Hematopoietic multipotent progenitor cell treated with erythropoietin and hydrocortisone succinate and interleukin-3 and kit ligand, for 17 days (in vitro differentiated cells): ENCODE measurements at regions not wholly inside any gene's neighbourhood (a gene's known extent, or its start where the extent isn't known, plus 50 kb on each side); places are given as distances from the start of the nearest gene placed in this dataset.
"Not testable (repeated sequence)": the region's sequence is repeated elsewhere in the genome, so short reads cannot be mapped to it uniquely, and the experiment has no call there.

ENCODE experiments used
- DNase-seq: peaks from one replicate; pipeline ENCODE4 v3.0.0-alpha.2; 2015; ENCODE audit warnings: low spot score

DNA sequence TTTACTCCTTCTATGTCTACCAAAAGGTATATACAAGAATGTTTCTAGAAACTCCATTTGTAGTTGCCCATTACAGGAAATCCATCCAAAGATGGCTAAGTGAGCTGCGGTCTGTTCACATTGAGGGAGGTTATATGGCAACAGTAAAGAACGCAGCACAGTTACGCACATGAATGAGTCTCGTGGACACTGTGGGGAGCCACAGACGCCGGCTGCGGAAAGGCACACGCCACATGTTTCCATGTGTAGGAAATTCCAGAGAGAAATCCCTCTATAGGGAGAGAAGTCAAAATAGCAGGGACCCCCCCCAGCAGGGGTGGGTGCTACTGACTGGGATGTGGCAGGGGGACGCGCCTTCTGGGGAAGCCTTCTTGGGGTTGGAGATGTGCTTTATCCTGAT, 139.0 kb upstream of the NCOR2 start:
- no peak for DNase-seq

DNA sequence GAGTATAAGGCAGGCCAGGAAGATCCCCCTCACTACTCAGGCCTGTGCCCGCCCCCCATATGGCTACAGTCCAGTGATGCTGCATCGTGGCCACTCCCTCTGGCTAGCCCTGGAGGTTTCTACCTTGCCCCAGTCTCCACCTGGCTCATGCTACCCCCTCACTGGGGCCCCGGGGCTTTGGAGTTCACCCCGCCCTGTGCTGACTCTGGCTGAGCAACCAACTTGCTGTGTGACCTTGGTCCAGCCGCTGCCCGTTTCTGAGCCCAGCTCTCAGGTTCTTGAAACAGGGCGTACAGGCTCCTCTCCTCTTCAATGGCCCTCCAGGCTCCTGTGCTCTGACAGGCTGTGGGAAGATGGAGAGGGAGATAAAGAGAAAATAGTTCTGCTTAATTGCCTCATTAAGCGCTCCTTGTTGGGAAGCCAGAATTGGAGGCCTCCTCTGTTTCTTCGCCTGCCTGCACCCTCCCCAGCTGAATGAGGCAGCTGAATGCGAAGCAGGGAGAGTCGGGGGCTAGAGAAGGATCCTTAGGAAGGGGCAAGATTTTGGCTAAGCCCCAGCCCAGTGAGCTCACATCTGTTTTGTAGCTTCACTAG, 138.2 kb upstream of the NCOR2 start:
- no peak for DNase-seq

DNA sequence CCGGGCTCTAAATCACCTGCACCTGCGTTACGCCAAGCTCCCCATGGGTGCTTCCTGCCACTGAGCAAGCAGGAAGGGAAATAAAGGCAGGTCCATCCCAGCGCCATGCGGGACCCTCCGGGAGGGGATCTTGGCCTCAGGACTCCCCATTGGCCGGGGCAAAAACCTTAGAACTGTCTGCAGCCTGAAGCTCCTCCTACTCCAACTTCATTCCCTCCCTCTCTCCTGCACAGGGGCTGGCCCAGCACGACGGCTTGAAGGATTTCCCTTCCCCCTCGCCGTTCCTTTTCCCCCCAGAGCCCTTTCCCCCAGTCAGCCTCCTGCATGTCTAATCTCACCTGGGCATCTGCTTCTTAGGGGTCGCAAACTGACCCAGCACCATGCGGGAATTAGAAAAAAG, 137.2 kb upstream of the NCOR2 start:
- no peak for DNase-seq

DNA sequence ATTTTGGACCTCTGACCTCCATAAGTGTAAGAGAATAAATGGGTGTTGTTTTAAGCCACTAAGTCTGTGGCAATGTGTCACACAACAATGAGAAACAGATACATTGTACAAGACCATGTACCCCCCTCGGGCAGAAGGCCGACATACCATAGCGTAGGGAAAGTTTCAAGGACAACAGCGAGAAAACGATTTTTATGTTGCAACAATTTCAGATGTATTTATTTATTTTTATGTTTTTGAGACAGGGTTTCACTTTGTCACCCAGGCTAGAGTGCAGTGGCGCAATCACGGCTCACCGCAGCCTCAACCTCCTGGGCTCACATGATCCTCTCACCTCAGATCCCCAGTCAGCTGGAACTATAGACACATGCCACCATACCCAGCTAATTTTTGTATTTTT, 136.4 kb upstream of the NCOR2 start:
- no peak for DNase-seq

DNA sequence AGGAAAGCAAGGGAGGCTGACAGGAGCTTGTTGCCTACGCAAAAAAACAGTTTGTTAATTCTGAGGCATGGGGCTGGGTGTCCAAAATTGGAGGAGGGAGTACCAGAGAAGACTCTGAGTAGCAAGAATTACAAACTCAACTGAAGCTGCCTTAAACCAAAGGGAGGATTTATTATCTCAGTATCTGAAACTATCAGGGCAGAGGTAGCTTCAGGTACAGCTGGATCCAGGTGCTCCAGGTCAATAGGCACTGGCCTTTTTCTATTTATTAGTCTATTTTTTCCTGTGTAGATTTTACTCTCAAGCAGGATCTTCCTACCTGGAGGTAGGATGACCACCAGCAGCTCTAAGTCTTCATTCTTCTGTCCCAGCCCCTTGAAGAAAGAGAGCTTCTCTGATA, 135.3 kb upstream of the NCOR2 start:
- DNase-seq: no peak

DNA sequence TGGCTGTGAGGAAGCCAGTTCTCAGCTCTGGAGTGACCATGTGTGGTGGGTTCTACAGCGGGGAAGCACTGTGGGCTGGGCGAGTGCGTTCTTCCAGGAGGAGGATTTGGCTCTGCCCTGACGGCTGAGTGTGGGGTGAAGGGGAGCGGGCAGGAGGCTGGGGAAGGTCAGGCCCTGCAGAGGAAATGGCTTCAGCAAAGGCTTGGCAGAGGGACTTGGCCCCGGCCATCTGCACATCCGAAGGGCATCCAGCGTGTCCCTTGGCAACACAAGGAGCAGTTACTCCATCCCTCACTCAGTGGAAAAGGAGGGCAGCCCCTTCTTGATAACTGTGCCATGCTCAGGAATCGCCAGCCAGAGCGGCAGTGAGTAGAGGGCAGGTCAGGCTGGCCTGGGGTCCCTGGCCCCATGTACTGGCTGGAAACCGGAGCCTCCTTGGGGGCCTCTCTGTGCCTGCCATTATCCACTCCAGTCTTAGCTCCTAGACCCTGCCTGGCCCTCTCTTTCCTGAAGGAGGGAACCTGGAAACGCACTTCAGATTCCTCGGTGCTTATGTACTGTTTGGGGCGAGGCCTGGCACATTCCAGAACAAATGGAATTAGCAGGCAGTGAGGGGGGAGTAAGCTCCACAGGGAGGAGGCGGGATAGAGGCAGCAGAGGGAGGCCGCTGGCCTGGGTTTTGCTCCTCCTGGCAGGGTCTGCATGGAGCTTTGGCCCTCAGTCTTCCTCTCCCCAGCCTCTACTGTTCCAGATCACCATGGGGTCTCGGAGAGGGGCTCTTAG, 133.6 kb upstream of the NCOR2 start:
- no peak for DNase-seq

DNA sequence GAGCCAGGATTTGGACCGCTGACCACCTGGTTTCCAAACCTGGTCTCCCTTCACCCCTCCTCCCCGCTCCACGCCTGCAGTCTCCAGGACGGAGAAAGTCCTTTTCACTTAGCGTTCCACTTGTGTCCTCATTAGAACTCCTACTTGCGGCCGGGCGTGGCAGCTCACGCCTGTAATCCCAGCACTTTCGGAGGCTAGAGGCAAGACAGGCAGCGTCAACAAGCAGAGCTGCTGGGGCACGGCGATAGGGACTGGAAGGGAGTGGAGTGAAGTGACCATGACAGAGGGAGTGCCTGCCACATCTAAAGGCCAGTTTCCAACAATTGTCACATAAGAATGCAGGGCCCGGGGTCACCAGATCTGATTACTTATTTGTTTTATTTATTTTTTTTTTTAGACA, 132.5 kb upstream of the NCOR2 start:
- no peak for DNase-seq

DNA sequence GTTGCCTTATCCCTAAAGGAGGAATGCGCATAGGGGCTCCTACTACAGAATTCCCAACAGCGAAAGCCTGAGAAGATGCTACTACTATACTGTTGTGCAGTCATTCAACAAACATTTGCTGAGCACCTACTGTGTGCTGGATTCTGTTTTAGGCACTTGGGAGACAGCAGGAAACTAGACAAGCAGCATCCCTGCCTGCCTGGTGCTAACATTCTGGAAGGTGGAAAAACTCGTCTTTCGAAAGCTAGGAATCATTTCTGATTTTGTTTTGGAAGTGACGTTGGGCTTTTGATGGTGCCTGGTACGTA, 131.5 kb upstream of the NCOR2 start:
- DNase-seq: no peak

DNA sequence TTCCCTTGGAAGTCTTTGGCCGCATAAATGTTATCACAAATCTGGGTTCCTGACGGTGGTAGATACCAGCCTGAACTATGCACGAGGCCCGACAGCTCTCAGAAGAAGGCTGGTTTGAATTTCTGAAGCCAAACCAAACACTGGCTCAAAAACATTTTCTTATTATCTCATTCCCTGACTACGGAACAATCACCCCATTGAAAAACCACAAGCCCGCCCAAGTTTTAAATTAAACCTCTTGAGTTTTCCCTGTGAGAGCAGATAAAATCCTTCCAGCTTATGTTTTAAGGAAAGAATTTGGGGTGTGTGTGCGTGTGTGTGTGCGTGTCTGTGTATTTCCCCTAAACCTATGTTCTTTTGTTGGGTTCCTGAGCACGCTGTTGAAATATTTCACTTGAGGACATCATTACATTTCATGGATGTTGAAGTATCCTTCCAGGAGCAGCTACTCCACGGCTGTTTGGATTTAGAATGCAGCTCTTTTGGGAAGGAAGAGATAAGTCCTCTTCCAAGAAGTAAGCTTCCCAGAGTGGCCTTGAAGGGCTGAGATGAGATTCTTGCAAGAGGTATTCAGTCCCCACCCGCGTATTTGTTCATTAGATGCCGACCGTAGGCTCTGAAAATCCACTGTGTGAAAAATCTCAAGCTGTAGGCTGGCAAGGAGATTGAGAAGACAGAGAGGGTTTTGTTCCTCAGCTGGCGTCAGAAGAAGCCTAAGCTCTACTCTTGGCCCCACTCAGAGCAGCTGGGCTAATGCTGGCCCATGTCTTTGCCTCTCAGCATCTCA, 131.0 kb upstream of the NCOR2 start:
- no peak for DNase-seq

DNA sequence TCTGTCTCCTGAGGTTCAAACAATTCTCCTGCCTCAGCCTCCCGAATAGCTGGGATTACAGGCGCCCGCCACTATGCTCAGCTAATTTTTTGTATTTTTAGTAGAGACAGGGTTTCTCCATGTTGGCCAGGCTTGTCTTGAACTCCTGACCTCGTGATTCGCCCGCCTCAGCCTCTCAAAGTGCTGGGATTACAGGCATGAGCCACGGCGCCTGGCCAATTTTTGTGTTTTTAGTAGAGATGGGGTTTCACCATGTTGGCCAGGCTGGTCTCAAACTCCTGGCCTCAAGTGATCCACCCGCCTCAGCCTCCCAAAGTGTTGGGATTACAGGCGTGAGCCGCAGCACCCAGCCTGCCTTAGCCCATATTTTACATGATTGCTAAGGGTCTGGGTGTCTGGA, 130.3 kb upstream of the NCOR2 start:
- DNase-seq: not testable (repeated sequence)

DNA sequence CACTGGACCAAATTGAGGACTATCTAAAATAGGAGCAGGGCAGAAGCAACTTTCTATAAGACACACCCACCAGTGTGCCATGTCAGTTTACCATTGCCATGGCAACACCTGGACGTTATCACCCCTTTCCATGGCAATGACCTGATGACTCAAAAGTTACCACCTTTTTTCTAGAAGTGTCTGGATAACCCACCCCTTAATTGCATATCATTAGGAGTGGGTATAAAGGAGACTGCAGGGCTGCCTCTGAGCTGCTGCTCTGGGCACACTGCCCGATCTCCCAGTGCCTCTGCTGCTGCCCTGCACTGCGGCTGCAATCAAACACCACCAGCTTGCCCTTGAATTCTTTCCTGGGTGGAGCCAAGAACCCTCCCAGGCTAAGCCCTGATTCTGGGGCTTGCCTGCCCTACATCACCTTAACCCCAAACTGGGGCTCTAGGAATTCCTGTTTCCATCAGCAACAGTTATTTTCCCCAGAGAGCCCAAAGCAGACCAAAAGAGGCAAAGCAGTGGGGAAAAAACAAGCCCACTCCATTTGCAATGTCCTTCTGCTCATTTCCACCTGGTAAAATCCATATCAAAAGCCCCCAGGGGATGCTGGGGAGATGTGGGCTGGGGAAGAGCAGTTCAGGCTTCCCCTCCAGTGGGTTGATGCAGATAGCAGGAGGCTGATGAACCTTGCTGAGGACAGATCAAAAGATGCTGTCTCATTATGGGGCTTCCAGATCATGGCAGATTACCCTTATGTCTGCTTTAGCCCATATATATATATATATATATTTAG, 129.5 kb upstream of the NCOR2 start:
- DNase-seq: peak; percentile 39

DNA sequence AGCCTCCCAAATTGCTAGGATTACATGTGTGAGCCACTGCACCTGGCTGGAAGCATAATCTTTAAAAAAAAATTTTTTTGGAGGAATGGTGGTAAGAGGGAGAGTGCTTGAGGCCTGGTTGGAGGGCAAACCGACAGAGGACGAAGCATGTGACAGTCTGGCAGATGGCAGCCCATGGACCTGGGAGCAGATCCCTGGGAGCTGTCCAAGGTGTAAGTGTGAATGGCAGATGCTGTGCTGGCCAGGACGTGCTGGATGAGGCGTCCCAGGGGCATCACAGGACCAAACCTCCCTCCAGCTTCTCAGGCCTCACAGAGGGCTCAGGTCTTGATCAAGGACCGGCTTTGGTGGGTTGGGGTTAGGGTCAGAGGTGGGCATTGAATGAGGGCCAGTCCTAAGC, 128.4 kb upstream of the NCOR2 start:
- no peak for DNase-seq

DNA sequence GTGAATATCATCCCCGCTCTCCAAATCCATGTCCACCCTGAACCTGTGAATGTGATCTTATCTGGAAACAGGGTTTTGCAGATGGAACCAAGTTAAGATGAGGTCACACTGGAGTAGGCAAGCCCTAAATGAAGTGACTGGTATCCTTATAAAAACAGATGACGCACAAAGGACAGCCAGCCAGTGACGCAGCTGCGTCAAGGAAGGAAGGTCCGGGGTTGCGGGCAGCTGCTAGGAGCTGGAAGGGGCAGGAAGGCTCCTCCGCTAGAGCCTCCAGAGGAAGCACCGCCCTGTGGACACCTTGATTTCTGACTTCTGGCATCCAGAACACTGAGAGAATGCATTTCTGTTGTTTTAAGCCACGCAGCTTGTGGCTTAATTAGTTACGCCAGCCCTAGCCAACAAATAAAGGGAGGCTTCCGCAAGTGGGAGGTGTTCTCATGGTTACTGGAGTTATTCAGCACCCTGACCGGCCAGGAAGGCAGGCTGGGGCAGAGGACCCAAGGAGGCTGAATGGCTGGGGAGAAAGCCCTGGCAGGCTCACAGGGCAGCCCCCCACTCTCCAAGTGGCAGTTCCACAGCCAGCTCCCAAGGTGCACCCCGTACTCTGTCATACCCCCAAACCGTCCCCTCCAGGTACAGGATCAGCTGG, 127.6 kb upstream of the NCOR2 start:
- no peak for DNase-seq

DNA sequence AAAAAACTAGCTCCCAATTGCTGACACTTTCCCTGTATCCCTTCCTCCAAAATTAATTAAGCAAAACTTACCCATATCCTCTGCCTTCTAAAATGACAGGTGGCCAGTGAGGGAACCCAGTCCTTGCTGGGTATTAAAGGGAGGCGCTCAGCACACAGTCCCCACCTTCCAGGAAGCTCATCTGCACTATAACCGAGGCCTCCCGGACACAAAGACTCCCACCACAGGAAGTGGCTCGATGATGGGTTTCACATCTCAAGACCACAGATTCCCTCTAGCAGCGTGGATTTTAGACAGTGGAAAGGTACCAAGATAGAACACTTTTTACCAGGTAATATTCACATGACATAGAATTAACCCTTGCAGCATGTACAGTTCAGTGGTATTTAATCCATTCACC, 126.8 kb upstream of the NCOR2 start:
- DNase-seq: no peak

DNA sequence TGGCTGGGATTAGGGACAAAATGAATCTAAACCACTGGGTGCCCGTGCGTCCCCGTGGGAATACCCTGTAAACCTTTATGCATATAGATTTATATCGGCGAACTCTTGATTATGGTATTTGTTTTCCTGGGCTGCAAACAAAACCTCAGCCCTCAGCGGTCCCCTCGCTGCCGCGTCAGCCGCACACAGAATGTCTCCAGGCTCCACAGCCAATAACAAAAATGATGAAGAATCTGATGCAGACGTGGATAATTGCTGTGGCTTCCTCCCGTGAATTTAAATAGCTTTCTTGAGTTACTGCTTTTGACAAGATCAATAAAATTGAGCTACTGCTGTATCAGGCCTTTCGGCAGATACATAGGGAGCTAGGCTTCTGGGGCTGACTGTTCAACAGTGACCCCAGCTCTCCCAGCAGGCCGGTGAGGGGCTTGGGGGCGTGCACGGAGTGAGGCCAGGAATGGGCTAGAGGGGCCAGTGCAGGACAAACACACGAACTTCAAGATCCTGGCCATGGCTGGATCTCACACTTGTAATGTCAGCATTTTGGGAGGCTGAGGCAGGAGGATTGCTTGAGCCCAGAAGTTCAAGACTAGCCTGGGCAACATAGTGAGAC, 125.8 kb upstream of the NCOR2 start:
- no peak for DNase-seq

DNA sequence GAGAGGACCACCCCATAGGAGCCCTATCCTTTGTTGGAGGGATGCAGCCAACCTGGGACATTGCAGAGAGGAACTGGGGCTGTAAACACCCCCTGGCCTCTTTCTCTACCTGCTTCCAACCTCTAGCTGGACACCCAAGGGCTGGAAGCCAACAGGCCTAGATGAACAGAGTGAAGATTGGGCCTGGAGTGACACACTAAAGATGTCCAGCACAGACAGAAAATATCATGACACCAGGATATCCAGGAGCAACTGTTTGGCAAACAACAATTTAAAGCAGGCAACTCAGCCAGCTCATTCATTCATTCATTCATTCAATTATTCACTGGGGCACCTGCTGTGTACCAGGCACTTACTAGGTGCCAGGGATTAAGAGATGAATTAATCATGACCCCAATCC, 125.0 kb upstream of the NCOR2 start:
- no peak for DNase-seq

DNA sequence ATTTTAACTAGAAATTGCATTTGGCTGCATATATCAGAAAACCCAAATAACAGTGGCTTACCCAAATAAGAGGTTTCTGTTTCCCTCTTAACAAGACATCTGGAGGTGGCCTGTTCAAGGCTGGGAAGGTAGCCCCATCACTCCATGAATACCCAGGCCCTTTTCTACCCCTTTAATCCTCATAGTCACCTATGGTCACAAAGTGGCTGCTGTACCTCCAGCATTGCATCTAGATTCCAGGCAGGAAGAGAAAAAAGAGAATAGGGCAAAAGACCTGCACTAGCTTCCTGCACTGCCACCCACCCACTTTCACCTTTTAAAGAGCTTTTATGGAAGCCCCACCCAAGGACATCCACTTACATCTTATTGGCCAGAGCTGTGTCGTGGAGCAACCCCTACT, 124.0 kb upstream of the NCOR2 start:
- no peak for DNase-seq

DNA sequence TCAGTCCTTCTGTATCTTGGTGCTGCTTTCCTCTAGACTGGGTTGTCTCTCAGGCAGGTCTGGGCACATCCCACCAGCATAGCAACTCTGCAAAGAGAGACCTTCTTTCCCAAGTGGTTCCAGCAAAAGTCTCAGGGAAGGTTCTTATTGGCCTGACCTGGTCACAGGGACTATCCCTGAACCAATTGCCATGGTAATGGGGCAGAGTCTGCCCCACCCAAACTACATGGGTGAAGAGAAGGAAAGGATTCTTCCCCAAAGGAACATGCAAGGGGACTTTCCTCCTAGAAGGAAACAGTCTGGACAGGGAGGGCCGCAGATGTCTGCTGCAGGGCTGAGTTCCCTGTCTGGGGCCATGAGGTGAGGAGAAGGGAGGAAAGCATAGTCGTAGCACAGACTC, 122.2 kb upstream of the NCOR2 start:
- no peak for DNase-seq

DNA sequence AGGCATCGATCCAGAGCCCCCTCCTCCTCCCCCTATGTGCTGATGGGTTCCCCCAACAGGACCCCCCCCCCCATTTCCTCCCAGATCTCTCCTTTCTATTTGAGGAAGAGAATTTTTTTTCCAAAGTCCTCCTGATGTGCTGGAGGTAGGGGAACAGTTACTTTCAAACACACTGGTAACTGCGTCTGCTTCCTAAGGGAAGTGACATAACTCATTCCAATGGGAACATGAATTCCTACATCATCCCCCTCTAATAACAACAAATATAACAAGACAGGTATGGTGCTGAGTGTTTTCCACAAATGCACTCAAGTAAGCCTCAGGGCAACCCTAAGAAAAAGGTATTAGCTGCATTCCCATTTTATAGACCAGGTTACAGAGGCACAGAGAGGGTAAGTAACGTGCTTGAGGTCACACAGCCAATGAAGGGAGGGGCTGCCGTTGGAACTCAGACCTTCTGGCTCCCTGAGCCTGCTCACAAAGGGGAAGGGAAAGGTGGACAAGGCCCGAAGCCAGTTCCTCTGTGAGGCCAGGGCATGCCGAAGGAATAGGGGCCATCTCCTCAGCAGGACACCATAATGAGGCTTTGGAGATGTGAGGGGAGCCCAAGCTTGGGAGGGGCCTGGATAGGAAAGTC, 121.1 kb upstream of the NCOR2 start:
- DNase-seq: no peak

DNA sequence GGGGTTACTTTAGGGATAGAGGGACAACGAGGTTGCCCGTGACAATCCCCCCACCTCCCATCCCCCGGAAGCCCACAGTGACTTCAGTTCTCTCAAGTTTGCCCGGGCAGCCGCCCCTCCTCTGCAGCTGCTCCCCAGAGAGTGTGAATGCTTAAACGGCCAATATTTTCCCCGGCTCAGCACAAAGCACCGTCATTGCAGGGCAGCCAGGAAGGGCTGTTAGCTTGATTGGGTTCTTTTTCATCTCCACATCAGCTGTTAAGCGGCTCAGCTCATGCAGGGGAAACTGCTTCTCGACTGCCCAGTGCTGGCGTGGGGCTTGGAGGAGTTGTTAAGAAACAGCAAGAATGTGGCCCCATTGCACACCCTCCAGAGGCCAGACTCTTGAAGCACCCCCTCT, 120.5 kb upstream of the NCOR2 start:
- DNase-seq: no peak

DNA sequence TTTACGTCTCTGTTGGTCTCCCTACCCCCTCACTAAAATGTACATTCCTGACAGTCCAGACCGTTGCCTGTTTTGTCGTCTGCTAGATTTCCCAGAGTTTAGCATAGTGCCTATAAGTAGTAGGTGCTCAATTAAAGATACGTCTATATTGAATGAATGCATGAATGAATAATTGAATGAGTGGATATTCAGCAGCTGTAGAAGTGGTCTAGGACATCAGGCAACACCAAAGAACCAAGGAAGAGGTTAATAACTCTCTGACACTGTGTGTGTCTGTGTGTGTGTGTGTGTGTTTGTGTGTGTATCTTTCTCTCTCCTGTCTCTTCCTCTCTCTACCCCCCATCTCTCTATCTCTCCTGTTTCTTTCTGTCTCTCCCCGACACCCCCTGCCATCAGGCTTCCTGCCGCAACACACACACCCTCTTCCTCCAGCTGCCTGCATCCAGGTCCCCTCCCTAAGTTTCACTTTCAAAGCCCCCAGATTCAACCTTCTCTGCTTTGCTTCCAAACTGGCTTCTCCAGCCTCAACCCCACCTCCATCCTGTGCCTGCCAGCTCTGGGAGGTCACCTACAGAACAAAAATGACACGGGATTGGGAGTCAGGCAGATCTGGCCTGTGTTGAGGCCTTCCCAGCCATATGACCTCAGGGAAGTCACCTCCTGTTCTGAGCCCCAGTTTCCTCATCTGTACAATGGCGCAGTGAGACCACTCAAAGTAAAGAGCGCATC, 119.9 kb upstream of the NCOR2 start:
- no peak for DNase-seq
